ENCODE measurements at regions not wholly inside any gene's neighbourhood (a gene's known extent, or its start where the extent isn't known, plus 50 kb on each side); places are given as distances from the start of the nearest gene placed in this dataset.

- TF ChIP-seq POLR2A (IDR thresholded peaks at IDR 0.05), result no peak
- TF ChIP-seq CTCF (IDR thresholded peaks at IDR 0.05 in 4 of 5, conservative IDR thresholded peaks at IDR 0.05 in 1 of 5), result no peak
Observed at GRCh38 chr1:245010018-245010614, 144.7 kb upstream of the KIF26B start.

GRCh38 chr1:245008761-245009160 is 144.4 kb upstream of the HNRNPU start:
- ATAC-seq (no peak), DNase-seq (no peak)
- Histone ChIP-seq H3K4me1 (no peaks in the 10 kb centered on the region), H3K4me3 (no peak overlapping the region), H3K9me3 (no peaks in the 10 kb centered on the region), H3K27me3 (no peaks in the 10 kb centered on the region), H3K36me3 (no peaks in the 10 kb centered on the region), H3K27ac (no peak overlapping the region)
- intact Hi-C loops (cut with DNase I; ENCODE audit: low total_unique reads), result no loop called here
- in situ Hi-C loops (cut with MboI; ENCODE audit: low sequenced_read_pairs in 4 of 4), result loop anchor here in 1 of 4 donors (25.0 kb wide), 1 partner anchor 546 kb away; the partner anchor contains the start of genes ADSS2 and CATSPERE
- TF ChIP-seq CTCF (IDR thresholded peaks at IDR 0.05 in 4 of 5, conservative IDR thresholded peaks at IDR 0.05 in 1 of 5) (no peak), POLR2A (IDR thresholded peaks at IDR 0.05) (no peak)

More at GRCh38 chr1:245010018-245010614, 144.7 kb upstream of the KIF26B start:
- Histone ChIP-seq H3K9me3 (no peaks in the 10 kb centered on the region), H3K27me3 (no peaks in the 10 kb centered on the region), H3K36me3 (no peaks in the 10 kb centered on the region), H3K27ac (peak overlapping the region in 1 of 4 donors; percentile 17), H3K4me3 (no peak overlapping the region), H3K4me1 (no peaks in the 10 kb centered on the region)
- in situ Hi-C loops (cut with MboI; ENCODE audit: low sequenced_read_pairs in 4 of 4), result loop anchor here in 1 of 4 donors (25.0 kb wide), 1 partner anchor 548 kb away; the partner anchor contains the start of genes ADSS2 and CATSPERE
- intact Hi-C loops (cut with DNase I; ENCODE audit: low total_unique reads), result no loop called here
- DNase-seq, result no peak
- no peak for ATAC-seq

GRCh38 chr1:245007852-245008251 is 143.5 kb upstream of the HNRNPU start:
- Histone ChIP-seq H3K9me3 (no peaks in the 10 kb centered on the region), H3K4me1 (no peaks in the 10 kb centered on the region), H3K36me3 (no peaks in the 10 kb centered on the region), H3K27ac (no peak overlapping the region), H3K4me3 (no peak overlapping the region), H3K27me3 (no peaks in the 10 kb centered on the region)
- in situ Hi-C loops (cut with MboI; ENCODE audit: low sequenced_read_pairs in 4 of 4), result loop anchor here in 1 of 4 donors (25.0 kb wide), 1 partner anchor 546 kb away; the partner anchor contains the start of genes ADSS2 and CATSPERE
- no peak for DNase-seq
- intact Hi-C loops (cut with DNase I; ENCODE audit: low total_unique reads), result no loop called here
- no peak for TF ChIP-seq POLR2A (IDR thresholded peaks at IDR 0.05)
- no peak for TF ChIP-seq CTCF (IDR thresholded peaks at IDR 0.05 in 4 of 5, conservative IDR thresholded peaks at IDR 0.05 in 1 of 5)
- no peak for ATAC-seq

GRCh38 chr1:245003246-245003645 is 138.9 kb upstream of the HNRNPU start:
- ATAC-seq, result no peak
- in situ Hi-C loops (cut with MboI; ENCODE audit: low sequenced_read_pairs in 4 of 4) (loop anchor here in 1 of 4 donors (25.0 kb wide), 1 partner anchor 541 kb away; the partner anchor contains the start of genes ADSS2 and CATSPERE), intact Hi-C loops (cut with DNase I; ENCODE audit: low total_unique reads) (no loop called here)
- H3K27ac ChIP-seq, result no peak overlapping the region
- no peak overlapping the region for H3K4me3 ChIP-seq
- DNase-seq, result no peak
- no peaks in the 10 kb centered on the region for H3K36me3 ChIP-seq
- TF ChIP-seq POLR2A (IDR thresholded peaks at IDR 0.05) (no peak), CTCF (IDR thresholded peaks at IDR 0.05 in 4 of 5, conservative IDR thresholded peaks at IDR 0.05 in 1 of 5) (no peak)
- H3K27me3 ChIP-seq, result no peaks in the 10 kb centered on the region
- no peaks in the 10 kb centered on the region for H3K9me3 ChIP-seq
- no peaks in the 10 kb centered on the region for H3K4me1 ChIP-seq
